HL-60 (cell line): ENCODE measurements at regions not wholly inside any gene's neighbourhood (a gene's known extent, or its start where the extent isn't known, plus 50 kb on each side); places are given as distances from the start of the nearest gene placed in this dataset.

Experiments used
- CTCF ChIP-seq: IDR thresholded peaks from one replicate; pipeline ENCODE4 v1.5.1; 2011; ENCODE audit warnings: low read length, control low read depth, inconsistent platforms; ENCODE audit not compliant: insufficient read depth
- GABPA ChIP-seq: IDR thresholded peaks from 2 replicates; pipeline ENCODE4 v1.6.1; 2012; ENCODE audit warnings: low read depth
- POLR2AphosphoS5 ChIP-seq: IDR thresholded peaks from 2 replicates; pipeline ENCODE4 v1.6.1; 2012; ENCODE audit warnings: low read depth
- REST ChIP-seq: IDR thresholded peaks from 2 replicates; pipeline ENCODE4 v1.6.1; 2012; ENCODE audit warnings: low read depth; ENCODE audit not compliant: insufficient replicate concordance
- SPI1 ChIP-seq: IDR thresholded peaks from 2 replicates; pipeline ENCODE4 v1.6.1; 2012; ENCODE audit warnings: low read depth, mild to moderate bottlenecking, borderline replicate concordance

GRCh38 chr9:31753756-31754155 lies 630.7 kb upstream of the ACO1 start:
- TF ChIP-seq CTCF (no peak), POLR2AphosphoS5 (no peak), REST (no peak), GABPA (no peak), SPI1 (no peak)
